ENCODE measurements at regions not wholly inside any gene's neighbourhood (a gene's known extent, or its start where the extent isn't known, plus 50 kb on each side); places are given as distances from the start of the nearest gene placed in this dataset.

DNA sequence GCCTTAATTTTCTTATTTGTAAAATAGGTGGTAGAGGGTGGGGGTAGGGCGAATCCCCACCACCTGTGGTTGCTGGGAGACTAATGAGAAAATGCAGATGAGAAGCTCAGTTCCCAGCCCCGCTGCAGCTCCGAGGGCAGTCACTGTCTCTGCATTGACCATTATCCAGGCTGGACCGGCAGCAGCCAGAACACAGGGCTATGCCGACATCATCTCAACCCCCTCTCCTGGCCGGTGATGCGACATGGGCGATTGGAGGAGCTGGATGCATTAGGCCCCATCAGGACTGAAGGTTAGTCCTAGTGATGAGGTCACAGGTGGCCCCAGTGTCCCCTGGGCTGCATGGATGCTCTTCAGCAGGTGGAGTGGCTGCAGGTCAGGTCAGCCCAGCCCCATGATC is 412.4 kb downstream of the CTTN start:
- CTCF ChIA-PET = no interaction called here
- Histone ChIP-seq H3K4me3 (replicated peaks in 1 of 2; ENCODE audit: low read depth in 1 of 2, low read length in 2 of 2) (no peak overlapping the region), H4K20me1 (ENCODE audit: insufficient read depth) (no peaks in the 10 kb centered on the region), H3K27ac (ENCODE audit: low read depth, low read length) (no peak overlapping the region), H3K27me3 (ENCODE audit: insufficient read depth, low read length) (no peaks in the 10 kb centered on the region), H2AFZ (ENCODE audit: low read depth, low read length, poor library complexity, severe bottlenecking) (no peak overlapping the region), H3K79me2 (ENCODE audit: insufficient read depth, low read length) (no peaks in the 10 kb centered on the region), H3K9me2 (ENCODE audit: insufficient read depth) (no peaks in the 10 kb centered on the region), H3K36me3 (ENCODE audit: control insufficient read depth in 1 of 2, insufficient read depth in 2 of 2, low read length in 2 of 2) (no peaks in the 10 kb centered on the region), H3K4me2 (ENCODE audit: low read length) (no peak overlapping the region), H3K4me1 (ENCODE audit: control insufficient read depth in 1 of 2, insufficient read depth in 2 of 2, low read length in 2 of 2) (no peaks in the 10 kb centered on the region), H3K9me3 (ENCODE audit: control insufficient read depth in 1 of 2, insufficient read depth in 1 of 2, low read depth in 1 of 2, low read length in 2 of 2) (no peaks in the 10 kb centered on the region), H3K9ac (ENCODE audit: low read length) (no peak overlapping the region)
- no peak for TF ChIP-seq EZH2phosphoT487 (IDR thresholded peaks at IDR 0.05; ENCODE audit: borderline replicate concordance)
- no peak for TF ChIP-seq ZFX (IDR thresholded peaks at IDR 0.05)
- TF ChIP-seq SP1 (IDR thresholded peaks at IDR 0.05; ENCODE audit: low read depth) = no peak
- POLR2A ChIA-PET = no interaction called here
- no TSS peak for BruUV-seq (replicated peaks)
- RAD21 ChIA-PET (ENCODE audit: low non-redundant PET in 1 of 2, low total read pairs in 2 of 2, uncharacterized antibody in 2 of 2, unreplicated experiment in 2 of 2) = no interaction called here
- intact Hi-C loops (cut with micrococcal nuclease) = no loop called here
- DNase-seq (ENCODE audit: low read depth, low spot score) (no peak), ATAC-seq (no peak)

DNA sequence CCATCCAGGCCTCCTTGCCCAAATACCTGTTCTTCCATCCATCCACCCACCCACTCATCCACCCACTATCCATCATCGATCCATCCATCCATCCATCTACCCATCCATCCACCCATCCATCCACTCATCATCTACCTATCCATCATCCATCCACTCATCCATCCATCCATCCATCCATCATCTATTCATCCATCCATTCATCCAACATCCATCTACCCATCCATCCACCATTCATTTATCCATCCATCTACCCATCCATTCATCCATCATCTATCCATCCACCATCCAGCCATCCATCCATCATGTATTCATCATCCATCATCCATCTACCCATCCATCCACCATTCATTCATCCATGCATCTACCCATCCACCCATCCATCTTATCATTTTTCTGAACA is 413.2 kb downstream of the CTTN start:
- Histone ChIP-seq H3K9me3 (ENCODE audit: control insufficient read depth in 1 of 2, insufficient read depth in 1 of 2, low read depth in 1 of 2, low read length in 2 of 2) (no peaks in the 10 kb centered on the region), H3K36me3 (ENCODE audit: control insufficient read depth in 1 of 2, insufficient read depth in 2 of 2, low read length in 2 of 2) (no peaks in the 10 kb centered on the region), H3K79me2 (ENCODE audit: insufficient read depth, low read length) (no peaks in the 10 kb centered on the region), H3K27me3 (ENCODE audit: insufficient read depth, low read length) (no peaks in the 10 kb centered on the region), H2AFZ (ENCODE audit: low read depth, low read length, poor library complexity, severe bottlenecking) (no peak overlapping the region), H4K20me1 (ENCODE audit: insufficient read depth) (no peaks in the 10 kb centered on the region), H3K27ac (ENCODE audit: low read depth, low read length) (no peak overlapping the region), H3K9ac (ENCODE audit: low read length) (no peak overlapping the region), H3K4me1 (ENCODE audit: control insufficient read depth in 1 of 2, insufficient read depth in 2 of 2, low read length in 2 of 2) (no peaks in the 10 kb centered on the region), H3K4me2 (ENCODE audit: low read length) (no peak overlapping the region), H3K4me3 (replicated peaks in 1 of 2; ENCODE audit: low read depth in 1 of 2, low read length in 2 of 2) (no peak overlapping the region), H3K9me2 (ENCODE audit: insufficient read depth) (no peaks in the 10 kb centered on the region)
- ChIA-PET RAD21 (ENCODE audit: low non-redundant PET in 1 of 2, low total read pairs in 2 of 2, uncharacterized antibody in 2 of 2, unreplicated experiment in 2 of 2) (interaction anchor here in 1 of 2 experiments (0.7 kb wide), 1 partner anchor 244 kb away, joined by 4 read pairs; no protein-coding TSS in a partner anchor), CTCF (no interaction called here), POLR2A (no interaction called here)
- BruUV-seq (replicated peaks) = no TSS peak
- DNase-seq (ENCODE audit: low read depth, low spot score) (no peak), ATAC-seq (no peak)
- intact Hi-C loops (cut with micrococcal nuclease) = no loop called here
- TF ChIP-seq, protein P1, sequence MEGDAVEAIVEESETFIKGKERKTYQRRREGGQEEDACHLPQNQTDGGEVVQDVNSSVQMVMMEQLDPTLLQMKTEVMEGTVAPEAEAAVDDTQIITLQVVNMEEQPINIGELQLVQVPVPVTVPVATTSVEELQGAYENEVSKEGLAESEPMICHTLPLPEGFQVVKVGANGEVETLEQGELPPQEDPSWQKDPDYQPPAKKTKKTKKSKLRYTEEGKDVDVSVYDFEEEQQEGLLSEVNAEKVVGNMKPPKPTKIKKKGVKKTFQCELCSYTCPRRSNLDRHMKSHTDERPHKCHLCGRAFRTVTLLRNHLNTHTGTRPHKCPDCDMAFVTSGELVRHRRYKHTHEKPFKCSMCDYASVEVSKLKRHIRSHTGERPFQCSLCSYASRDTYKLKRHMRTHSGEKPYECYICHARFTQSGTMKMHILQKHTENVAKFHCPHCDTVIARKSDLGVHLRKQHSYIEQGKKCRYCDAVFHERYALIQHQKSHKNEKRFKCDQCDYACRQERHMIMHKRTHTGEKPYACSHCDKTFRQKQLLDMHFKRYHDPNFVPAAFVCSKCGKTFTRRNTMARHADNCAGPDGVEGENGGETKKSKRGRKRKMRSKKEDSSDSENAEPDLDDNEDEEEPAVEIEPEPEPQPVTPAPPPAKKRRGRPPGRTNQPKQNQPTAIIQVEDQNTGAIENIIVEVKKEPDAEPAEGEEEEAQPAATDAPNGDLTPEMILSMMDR (IDR thresholded peaks at IDR 0.05 in 2 of 3, conservative IDR thresholded peaks at IDR 0.05 in 1 of 3; ENCODE audit: borderline replicate concordance in 1 of 3, insufficient read depth in 1 of 3, low read depth in 2 of 3, low read length in 2 of 3) = no peak
- TF ChIP-seq EZH2 (IDR thresholded peaks at IDR 0.05) = no peak
- no peak for TF ChIP-seq SP1 (IDR thresholded peaks at IDR 0.05; ENCODE audit: low read depth)
- TF ChIP-seq CEBPB (IDR thresholded peaks at IDR 0.05; ENCODE audit: low read depth) = no peak
- no peak for TF ChIP-seq ZNF274 (IDR thresholded peaks at IDR 0.05; ENCODE audit: low read depth, low read length)
- TF ChIP-seq EGR1 (IDR thresholded peaks at IDR 0.05; ENCODE audit: low read depth) = no peak
- no peak for TF ChIP-seq POLR2A (IDR thresholded peaks at IDR 0.05; ENCODE audit: borderline replicate concordance, extremely low read depth, insufficient read depth, insufficient read length)
- no peak for TF ChIP-seq RAD21 (IDR thresholded peaks at IDR 0.05; ENCODE audit: low read depth)
- no peak for TF ChIP-seq FOSL1 (IDR thresholded peaks at IDR 0.05; ENCODE audit: low read depth)
- no peak for TF ChIP-seq POLR2AphosphoS5 (IDR thresholded peaks at IDR 0.05; ENCODE audit: low read depth, low read length)
- TF ChIP-seq, protein P2, sequence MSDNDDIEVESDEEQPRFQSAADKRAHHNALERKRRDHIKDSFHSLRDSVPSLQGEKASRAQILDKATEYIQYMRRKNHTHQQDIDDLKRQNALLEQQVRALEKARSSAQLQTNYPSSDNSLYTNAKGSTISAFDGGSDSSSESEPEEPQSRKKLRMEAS (IDR thresholded peaks at IDR 0.05) = no peak
